ENCODE measurements at regions not wholly inside any gene's neighbourhood (a gene's known extent, or its start where the extent isn't known, plus 50 kb on each side); places are given as distances from the start of the nearest gene placed in this dataset.
"Not testable (repeated sequence)": the region's sequence is repeated elsewhere in the genome, so short reads cannot be mapped to it uniquely, and the experiment has no call there.

- ATAC-seq (no peak), FAIRE-seq (no peak), DNase-seq (ENCODE audit: low read depth, low spot score) (no peak)
- ChIA-PET CTCF (no interaction called here), POLR2A (no interaction called here), SMC1A (ENCODE audit: uncharacterized antibody, unreplicated experiment) (no interaction called here), RAD21 (ENCODE audit: unreplicated experiment) (no interaction called here)
- no TSS peak for BruUV-seq (replicated peaks)
- Histone ChIP-seq H3K4me3 (no peak overlapping the region), H3K36me3 (ENCODE audit: control insufficient read depth in 2 of 2, insufficient read depth in 2 of 2, low read length in 1 of 2) (no peaks in the 10 kb centered on the region), H3K9ac (ENCODE audit: control insufficient read depth, insufficient read depth, low read length) (no peak overlapping the region), H3K27ac (ENCODE audit: control insufficient read depth, insufficient read depth) (no peak overlapping the region), H3K9me3 (replicated peaks; ENCODE audit: control insufficient read depth, insufficient read depth, low read length) (no peaks in the 10 kb centered on the region), H3K4me2 (ENCODE audit: control insufficient read depth, insufficient read depth) (no peak overlapping the region), H3K79me2 (ENCODE audit: control insufficient read depth, insufficient read depth, low read length) (no peaks in the 10 kb centered on the region), H3K27me3 (replicated peaks in 1 of 2; ENCODE audit: control insufficient read depth in 2 of 2, insufficient read depth in 2 of 2, low read length in 1 of 2) (no peaks in the 10 kb centered on the region), H2AFZ (ENCODE audit: control insufficient read depth, low read depth, low read length) (no peak overlapping the region), H3K4me1 (ENCODE audit: control insufficient read depth, insufficient read depth, low read length) (no peaks in the 10 kb centered on the region), H4K20me1 (ENCODE audit: control insufficient read depth, insufficient read depth) (no peaks in the 10 kb centered on the region)
- WGBS (ENCODE audit: insufficient coverage, insufficient replicate concordance, low lambda C conversion rate, missing lambda C conversion rate), result 94% methylated on average over 1 of the region's 1 CpG
- intact Hi-C loops (cut with micrococcal nuclease; ENCODE audit: unreplicated experiment), result no loop called here
- in situ Hi-C loops (cut with MboI), result no loop called here
- TF ChIP-seq SMARCA5 (IDR thresholded peaks at IDR 0.05) (no peak), BRCA1 (IDR thresholded peaks at IDR 0.05; ENCODE audit: low read depth, low read length) (no peak), GATAD2B (conservative IDR thresholded peaks at IDR 0.05; ENCODE audit: low read depth) (no peak), CREB1 (IDR thresholded peaks at IDR 0.05; ENCODE audit: low read depth) (no peak), RB1 (IDR thresholded peaks at IDR 0.05; ENCODE audit: borderline replicate concordance) (no peak), PKNOX1 (IDR thresholded peaks at IDR 0.05) (no peak), JUNB (IDR thresholded peaks at IDR 0.05) (no peak)
These were observed 217.6 kb upstream of the CARD18 start for GRCh38 chr11:105357146-105357545.

- H3K4me2 ChIP-seq (ENCODE audit: control insufficient read depth, insufficient read depth); POLR2A ChIA-PET; H3K9me3 ChIP-seq (replicated peaks; ENCODE audit: control insufficient read depth, insufficient read depth, low read length); H2AFZ ChIP-seq (ENCODE audit: control insufficient read depth, low read depth, low read length); H3K79me2 ChIP-seq (ENCODE audit: control insufficient read depth, insufficient read depth, low read length); RAD21 ChIA-PET (ENCODE audit: unreplicated experiment); H3K36me3 ChIP-seq (ENCODE audit: control insufficient read depth in 2 of 2, insufficient read depth in 2 of 2, low read length in 1 of 2); H3K4me3 ChIP-seq; FAIRE-seq; BruUV-seq (replicated peaks); DNase-seq (ENCODE audit: low read depth, low spot score); H4K20me1 ChIP-seq (ENCODE audit: control insufficient read depth, insufficient read depth); H3K4me1 ChIP-seq (ENCODE audit: control insufficient read depth, insufficient read depth, low read length); CTCF ChIA-PET; intact Hi-C loops (cut with micrococcal nuclease; ENCODE audit: unreplicated experiment); H3K27me3 ChIP-seq (replicated peaks in 1 of 2; ENCODE audit: control insufficient read depth in 2 of 2, insufficient read depth in 2 of 2, low read length in 1 of 2); in situ Hi-C loops (cut with MboI); ATAC-seq; H3K27ac ChIP-seq (ENCODE audit: control insufficient read depth, insufficient read depth); SMC1A ChIA-PET (ENCODE audit: uncharacterized antibody, unreplicated experiment); H3K9ac ChIP-seq (ENCODE audit: control insufficient read depth, insufficient read depth, low read length): not testable (repeated sequence)
- 13% methylated on average over 2 of the region's 3 CpGs for WGBS (ENCODE audit: insufficient coverage, insufficient replicate concordance, low lambda C conversion rate, missing lambda C conversion rate)
These were observed 210.3 kb upstream of the CARD18 start for GRCh38 chr11:105349867-105350266.

Measured in GM12878 (cell line).